Nephron (organoid): ENCODE measurements at regions not wholly inside any gene's neighbourhood (a gene's known extent, or its start where the extent isn't known, plus 50 kb on each side); places are given as distances from the start of the nearest gene placed in this dataset.
"Not testable (repeated sequence)": the region's sequence is repeated elsewhere in the genome, so short reads cannot be mapped to it uniquely, and the experiment has no call there.

Experiments
- H3K27ac Mint-ChIP-seq, 3 experiments: 2 replicates each; pipeline ENCODE4 v1.8.0; 2020; ENCODE audit warnings: mixed read lengths in 3 of 3, mild to moderate bottlenecking in 2 of 3, moderate library complexity in 1 of 3
- H3K27me3 Mint-ChIP-seq: 2 replicates; pipeline ENCODE4 v1.8.0; 2021; ENCODE audit warnings: low read depth, mild to moderate bottlenecking, moderate library complexity, mixed read lengths
- H3K36me3 Mint-ChIP-seq: 2 replicates; pipeline ENCODE4 v1.8.0; 2020; ENCODE audit warnings: low read depth, mixed read lengths
- H3K4me1 Mint-ChIP-seq: 2 replicates; pipeline ENCODE4 v1.8.0; 2020; ENCODE audit warnings: mixed read lengths
- H3K4me3 Mint-ChIP-seq, 3 experiments: 2 replicates each; pipeline ENCODE4 v1.8.0; 2020; ENCODE audit warnings: mild to moderate bottlenecking in 3 of 3, mixed read lengths in 3 of 3, moderate library complexity in 2 of 3
- H3K9me3 Mint-ChIP-seq: 2 replicates; pipeline ENCODE4 v1.8.0; 2020; ENCODE audit warnings: mixed read lengths

DNA sequence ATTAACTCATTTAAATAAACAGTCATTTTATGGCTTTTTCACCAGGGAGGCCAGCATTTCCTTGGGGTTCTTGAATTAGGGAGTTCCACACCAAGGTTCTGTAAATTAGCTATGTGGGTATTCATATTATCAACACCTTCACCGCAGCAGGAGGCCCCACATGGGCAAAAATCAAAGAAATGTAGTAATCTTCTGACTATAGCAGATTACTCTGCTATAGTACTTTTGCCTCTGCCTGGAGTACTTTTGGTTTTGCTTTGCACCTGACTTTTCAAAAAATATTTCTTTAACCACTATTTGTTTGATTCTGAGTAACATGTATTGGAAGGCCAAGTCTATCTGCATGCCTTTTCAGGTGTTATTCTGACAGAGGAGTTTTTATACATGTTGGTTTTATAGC, 728.1 kb downstream of the TTLL7 start:
- H3K27ac Mint-ChIP-seq, result not testable (repeated sequence)

DNA sequence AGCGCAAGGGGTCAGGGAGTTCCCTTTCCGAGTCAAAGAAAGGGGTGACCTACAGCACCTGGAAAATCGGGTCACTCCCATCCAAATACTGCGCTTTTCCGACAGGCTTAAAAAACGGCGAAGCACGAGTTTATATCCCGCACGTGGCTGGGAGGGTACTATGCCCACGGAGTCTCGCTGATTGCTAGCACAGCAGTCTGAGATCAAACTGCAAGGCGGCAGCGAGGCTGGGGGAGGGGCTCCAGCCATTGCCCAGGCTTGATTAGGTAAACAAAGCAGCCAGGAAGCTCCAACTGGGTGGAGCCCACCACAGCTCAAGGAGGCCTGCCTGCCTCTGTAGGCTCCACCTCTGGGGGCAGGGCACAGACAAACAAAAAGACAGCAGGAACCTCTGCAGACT, 735.1 kb downstream of the TTLL7 start:
- H3K4me3 Mint-ChIP-seq, result peak overlapping the region; percentile 4 to 56 (median 41)
- not testable (repeated sequence) for H3K4me1 Mint-ChIP-seq, H3K9me3 Mint-ChIP-seq, H3K36me3 Mint-ChIP-seq, H3K27me3 Mint-ChIP-seq
- peak overlapping the region in 1 of 3 experiments; percentile 25 for H3K27ac Mint-ChIP-seq

More for the DNA sequence above, 728.1 kb downstream of the TTLL7 start:
- H3K27me3 Mint-ChIP-seq, H3K36me3 Mint-ChIP-seq, H3K4me3 Mint-ChIP-seq, H3K4me1 Mint-ChIP-seq, H3K9me3 Mint-ChIP-seq: not testable (repeated sequence)

GRCh38 chr1:83251687-83252086, 747.2 kb downstream of the TTLL7 start:
- not testable (repeated sequence) for H3K27me3 Mint-ChIP-seq, H3K27ac Mint-ChIP-seq, H3K4me3 Mint-ChIP-seq, H3K4me1 Mint-ChIP-seq
- peaks cover 24% of the 10 kb centered on the region for H3K9me3 Mint-ChIP-seq
- peaks cover 13% of the 10 kb centered on the region for H3K36me3 Mint-ChIP-seq

DNA sequence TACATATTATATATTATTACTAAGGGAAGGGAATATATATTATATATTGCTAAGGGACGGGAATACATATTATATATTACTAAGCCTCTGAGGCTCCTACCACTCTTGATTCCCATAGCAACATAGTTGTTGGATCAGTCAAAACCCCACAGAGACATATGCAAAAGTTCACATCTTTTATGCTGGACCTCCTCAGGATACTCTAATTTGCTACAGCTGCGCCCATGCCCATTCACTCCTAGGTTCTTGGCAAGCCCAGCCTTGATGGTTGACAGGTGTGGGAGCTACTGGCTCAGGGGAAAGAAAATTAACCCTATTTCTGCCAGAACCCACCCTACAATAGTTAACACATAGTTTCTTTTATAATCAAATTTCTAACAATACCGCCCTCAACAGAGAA, 752.2 kb downstream of the TTLL7 start:
- not testable (repeated sequence) for H3K27me3 Mint-ChIP-seq, H3K27ac Mint-ChIP-seq, H3K4me1 Mint-ChIP-seq, H3K4me3 Mint-ChIP-seq, H3K36me3 Mint-ChIP-seq
- H3K9me3 Mint-ChIP-seq, result peaks cover 17% of the 10 kb centered on the region

GRCh38 chr1:83244832-83245231, 754.1 kb downstream of the TTLL7 start:
- H3K27me3 Mint-ChIP-seq, H3K36me3 Mint-ChIP-seq, H3K27ac Mint-ChIP-seq, H3K4me1 Mint-ChIP-seq, H3K9me3 Mint-ChIP-seq, H3K4me3 Mint-ChIP-seq: not testable (repeated sequence)

- not testable (repeated sequence) for H3K36me3 Mint-ChIP-seq, H3K4me1 Mint-ChIP-seq, H3K9me3 Mint-ChIP-seq, H3K4me3 Mint-ChIP-seq, H3K27ac Mint-ChIP-seq, H3K27me3 Mint-ChIP-seq
Observed at GRCh38 chr1:83239568-83239967, 759.4 kb downstream of the TTLL7 start.

DNA sequence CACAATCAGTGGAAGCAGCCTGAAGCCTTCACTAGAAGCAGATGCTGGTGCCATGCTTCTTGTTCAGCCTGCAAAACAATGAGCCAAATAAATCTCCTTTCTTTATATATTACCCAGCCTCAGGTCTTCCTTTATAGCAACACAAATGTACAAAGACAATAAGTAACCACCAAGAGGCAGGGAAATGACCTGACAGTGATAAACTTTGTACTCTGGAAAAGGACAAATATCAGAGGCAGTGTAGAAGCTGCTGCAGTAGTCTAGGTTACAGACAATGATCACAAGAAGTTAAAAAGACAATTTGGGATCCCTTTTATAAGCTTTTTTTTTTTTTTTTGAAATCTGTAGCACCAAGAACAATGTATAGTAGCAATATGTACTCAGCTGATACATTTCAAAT, 760.3 kb downstream of the TTLL7 start:
- not testable (repeated sequence) for H3K36me3 Mint-ChIP-seq, H3K9me3 Mint-ChIP-seq, H3K27ac Mint-ChIP-seq, H3K4me1 Mint-ChIP-seq, H3K27me3 Mint-ChIP-seq, H3K4me3 Mint-ChIP-seq

DNA sequence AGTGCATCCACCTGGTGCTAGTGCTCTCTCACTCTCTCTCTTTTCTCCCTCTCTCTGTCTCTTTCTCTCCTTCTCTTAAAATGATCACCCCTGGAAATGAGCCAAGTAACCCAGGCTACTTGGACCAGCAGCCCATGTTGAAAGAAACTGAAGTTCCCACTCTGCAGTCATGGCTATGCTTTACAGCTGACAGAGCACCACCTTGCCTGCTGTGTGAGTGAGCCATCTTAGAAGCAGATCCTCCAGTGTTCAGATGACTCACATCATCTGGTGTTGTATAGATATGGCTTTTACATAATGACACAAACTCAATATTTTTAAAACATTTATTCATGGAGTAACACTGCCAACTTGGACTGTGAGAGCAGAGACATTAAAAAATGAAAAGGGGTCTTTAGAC, 779.1 kb downstream of the TTLL7 start:
- H3K27ac Mint-ChIP-seq, H3K4me1 Mint-ChIP-seq, H3K27me3 Mint-ChIP-seq, H3K36me3 Mint-ChIP-seq, H3K9me3 Mint-ChIP-seq, H3K4me3 Mint-ChIP-seq: not testable (repeated sequence)

GRCh38 chr1:83218036-83218716, 780.8 kb downstream of the TTLL7 start:
- H3K27me3 Mint-ChIP-seq, result not testable (repeated sequence)

DNA sequence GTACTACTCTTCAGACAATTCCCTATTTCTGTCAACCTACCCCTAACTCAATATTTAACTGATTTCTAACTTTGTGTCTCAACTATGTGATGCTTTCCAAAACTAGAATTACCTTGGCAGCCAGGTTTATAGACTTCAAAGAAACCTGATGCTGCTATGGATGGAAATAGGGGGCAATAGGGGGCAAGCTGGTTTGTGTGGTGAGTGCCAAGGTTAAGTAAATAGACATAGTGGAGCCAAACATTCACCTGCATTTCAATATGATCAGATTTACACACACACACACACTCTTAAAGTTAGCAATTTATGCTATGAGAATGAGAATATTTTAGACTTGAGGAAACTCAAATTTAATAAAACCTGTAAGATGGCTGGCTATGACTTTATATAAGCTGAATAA, 784.6 kb downstream of the TTLL7 start:
- not testable (repeated sequence) for H3K27ac Mint-ChIP-seq, H3K36me3 Mint-ChIP-seq, H3K4me3 Mint-ChIP-seq, H3K4me1 Mint-ChIP-seq, H3K9me3 Mint-ChIP-seq, H3K27me3 Mint-ChIP-seq

More at GRCh38 chr1:83218036-83218716, 780.8 kb downstream of the TTLL7 start:
- not testable (repeated sequence) for H3K9me3 Mint-ChIP-seq, H3K27ac Mint-ChIP-seq, H3K36me3 Mint-ChIP-seq, H3K4me1 Mint-ChIP-seq, H3K4me3 Mint-ChIP-seq

DNA sequence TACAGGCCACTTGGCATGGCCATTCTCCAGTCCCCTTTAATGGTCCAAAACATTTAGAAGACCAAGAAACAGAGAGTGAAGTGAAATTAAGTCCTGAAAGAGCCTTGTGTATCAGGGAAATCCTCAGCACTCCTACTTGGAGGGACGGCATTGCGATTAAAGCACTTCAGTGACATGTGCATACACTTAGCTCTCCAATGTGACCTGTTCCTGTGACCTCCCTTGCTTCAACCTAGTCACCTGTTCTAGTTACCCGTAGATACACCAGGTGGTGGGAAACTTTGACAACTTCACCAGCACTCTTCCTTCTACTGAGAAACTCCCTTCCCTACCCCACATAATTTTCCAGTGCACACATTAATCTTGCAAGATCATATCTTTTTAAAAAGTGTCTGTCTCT, 785.3 kb downstream of the TTLL7 start:
- not testable (repeated sequence) for H3K36me3 Mint-ChIP-seq, H3K9me3 Mint-ChIP-seq, H3K4me1 Mint-ChIP-seq

GRCh38 chr1:83212033-83212432, 786.9 kb downstream of the TTLL7 start:
- not testable (repeated sequence) for H3K4me3 Mint-ChIP-seq, H3K27ac Mint-ChIP-seq, H3K9me3 Mint-ChIP-seq

More for the DNA sequence above, 785.3 kb downstream of the TTLL7 start:
- H3K27ac Mint-ChIP-seq, H3K27me3 Mint-ChIP-seq, H3K4me3 Mint-ChIP-seq: not testable (repeated sequence)

GRCh38 chr1:83208540-83208939, 790.4 kb downstream of the TTLL7 start:
- H3K27me3 Mint-ChIP-seq, H3K36me3 Mint-ChIP-seq, H3K9me3 Mint-ChIP-seq, H3K4me1 Mint-ChIP-seq, H3K4me3 Mint-ChIP-seq, H3K27ac Mint-ChIP-seq: not testable (repeated sequence)

More at GRCh38 chr1:83212033-83212432, 786.9 kb downstream of the TTLL7 start:
- H3K36me3 Mint-ChIP-seq, H3K27me3 Mint-ChIP-seq, H3K4me1 Mint-ChIP-seq: not testable (repeated sequence)

DNA sequence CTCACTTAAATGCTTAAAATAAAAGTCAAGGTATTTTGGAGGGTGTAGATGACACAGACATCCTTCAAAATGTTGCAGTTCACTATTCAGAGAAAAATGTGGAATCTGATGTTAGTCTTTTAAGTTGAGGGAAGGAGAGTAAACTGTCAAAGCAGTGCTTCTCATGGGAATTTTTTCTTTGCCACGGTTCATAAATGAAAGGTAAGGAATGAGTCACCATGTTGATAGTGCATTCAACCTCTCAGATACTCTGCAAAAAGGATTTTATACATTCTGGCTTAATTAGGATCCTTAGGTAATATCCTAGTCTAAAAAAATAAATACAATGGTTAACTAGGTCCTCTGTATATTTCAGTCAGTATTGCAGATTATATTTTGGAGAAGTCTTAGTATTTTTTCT, 804.3 kb downstream of the TTLL7 start:
- H3K27me3 Mint-ChIP-seq, H3K4me1 Mint-ChIP-seq, H3K27ac Mint-ChIP-seq, H3K9me3 Mint-ChIP-seq, H3K4me3 Mint-ChIP-seq, H3K36me3 Mint-ChIP-seq: not testable (repeated sequence)

DNA sequence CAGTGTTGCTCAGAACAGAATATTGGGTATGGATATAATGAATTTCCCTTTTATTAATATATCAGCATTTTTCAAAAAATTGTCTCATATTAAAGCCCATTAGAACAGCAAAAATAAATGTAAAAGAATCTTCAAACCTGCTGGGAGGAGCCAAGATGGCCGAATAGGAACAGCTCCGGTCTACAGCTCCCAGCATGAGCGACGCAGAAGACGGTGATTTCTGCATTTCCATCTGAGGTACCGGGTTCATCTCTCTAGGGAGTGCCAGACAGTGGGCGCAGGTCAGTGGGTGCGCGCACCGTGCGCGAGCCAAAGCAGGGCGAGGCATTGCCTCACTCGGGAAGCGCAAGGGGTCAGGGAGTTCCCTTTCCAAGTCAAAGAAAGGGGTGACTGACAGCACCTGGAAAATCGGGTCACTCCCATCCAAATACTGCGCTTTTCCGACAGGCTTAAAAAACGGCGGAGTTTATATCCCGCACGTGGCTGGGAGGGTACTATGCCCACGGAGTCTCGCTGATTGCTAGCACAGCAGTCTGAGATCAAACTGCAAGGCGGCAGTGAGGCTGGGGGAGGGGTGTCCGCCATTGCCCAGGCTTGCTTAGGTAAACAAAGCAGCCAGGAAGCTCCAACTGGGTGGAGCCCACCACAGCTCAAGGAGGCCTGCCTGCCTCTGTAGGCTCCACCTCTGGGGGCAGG, 816.8 kb downstream of the TTLL7 start:
- Mint-ChIP-seq H3K27ac (peak overlapping the region; percentile 98 to 99 (median 99)), H3K4me3 (peak overlapping the region; percentile 89 to 94 (median 91))
- H3K27me3 Mint-ChIP-seq, H3K9me3 Mint-ChIP-seq, H3K4me1 Mint-ChIP-seq, H3K36me3 Mint-ChIP-seq: not testable (repeated sequence)

DNA sequence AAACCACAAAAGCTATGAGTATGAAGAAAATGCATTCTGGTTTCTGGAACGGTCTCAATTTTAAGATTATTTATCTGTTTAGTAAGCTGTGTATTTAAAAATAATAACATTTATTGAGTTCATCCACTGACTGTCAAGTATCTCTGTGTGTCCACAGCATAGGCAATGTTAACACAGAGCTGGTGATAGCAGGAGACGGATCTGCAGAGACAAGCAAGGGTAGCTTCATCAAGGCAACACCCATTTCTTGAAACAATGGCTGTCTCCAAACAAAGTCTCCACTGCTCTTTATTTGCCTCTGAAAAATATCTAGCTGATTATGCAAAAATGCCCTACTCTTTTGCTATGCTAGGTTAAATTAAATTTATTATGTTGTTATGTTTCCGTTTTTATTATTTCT, 818.3 kb downstream of the TTLL7 start:
- not testable (repeated sequence) for H3K4me1 Mint-ChIP-seq, H3K9me3 Mint-ChIP-seq, H3K36me3 Mint-ChIP-seq, H3K27me3 Mint-ChIP-seq, H3K27ac Mint-ChIP-seq
- H3K4me3 Mint-ChIP-seq, result peak overlapping the region in 2 of 3 experiments; percentile 58 to 66
